DMS114 treated with DMSO at 0.1 percent for 48 hours (cell line): ENCODE measurements at regions not wholly inside any gene's neighbourhood (a gene's known extent, or its start where the extent isn't known, plus 50 kb on each side); places are given as distances from the start of the nearest gene placed in this dataset.

Source experiments
- DNase-seq: peaks from one replicate; lab custom pipeline; 2025; ENCODE audit not compliant: unreplicated experiment; lab: John Stamatoyannopoulos, UW

GRCh38 chr12:65622056-65622455, 202.2 kb upstream of the HMGA2 start:
- DNase-seq, result no peak

GRCh38 chr12:65623507-65623906, 200.8 kb upstream of the HMGA2 start:
- DNase-seq, result no peak

- no peak for DNase-seq
These were observed 199.7 kb upstream of the HMGA2 start for GRCh38 chr12:65624554-65625086.

DNA sequence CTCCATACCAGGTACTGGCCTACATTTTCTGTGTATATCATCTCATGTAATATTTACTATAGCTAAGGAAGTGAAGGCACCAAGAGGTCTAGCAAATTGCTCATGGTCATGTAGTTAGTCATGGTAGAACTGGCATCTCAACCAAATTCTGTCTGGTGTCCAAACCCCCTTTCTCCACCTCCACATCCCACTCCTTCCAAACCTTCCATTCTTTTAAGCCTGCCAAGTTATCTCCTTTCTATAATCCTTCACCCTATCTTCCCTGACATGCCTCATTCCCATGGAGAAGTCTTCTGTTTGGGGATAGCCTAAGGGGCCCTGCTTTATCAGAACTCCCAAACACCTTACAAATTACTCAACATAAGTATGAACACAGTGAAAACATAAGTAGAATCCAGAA, 196.2 kb upstream of the HMGA2 start:
- DNase-seq, result no peak

DNA sequence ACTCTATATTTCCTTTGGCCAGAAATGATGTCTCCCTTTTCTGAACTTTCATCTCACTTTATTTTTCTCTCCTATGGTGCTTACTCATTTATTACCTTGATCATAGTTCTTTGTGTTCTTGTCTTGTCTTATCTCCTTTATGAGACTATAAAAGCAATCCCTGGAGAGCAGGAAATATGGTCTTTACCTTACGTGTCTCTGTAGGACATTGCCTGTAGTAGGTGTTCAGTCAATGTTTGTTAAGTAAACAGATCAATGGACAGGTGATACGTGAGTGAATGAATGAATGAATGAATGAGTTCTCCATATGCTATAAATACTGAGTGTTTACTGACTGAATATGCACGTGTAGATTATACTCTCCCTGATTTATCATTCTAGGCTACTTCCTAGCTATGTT, 193.7 kb upstream of the HMGA2 start:
- no peak for DNase-seq

GRCh38 chr12:65631621-65632111, 192.6 kb upstream of the HMGA2 start:
- no peak for DNase-seq

DNA sequence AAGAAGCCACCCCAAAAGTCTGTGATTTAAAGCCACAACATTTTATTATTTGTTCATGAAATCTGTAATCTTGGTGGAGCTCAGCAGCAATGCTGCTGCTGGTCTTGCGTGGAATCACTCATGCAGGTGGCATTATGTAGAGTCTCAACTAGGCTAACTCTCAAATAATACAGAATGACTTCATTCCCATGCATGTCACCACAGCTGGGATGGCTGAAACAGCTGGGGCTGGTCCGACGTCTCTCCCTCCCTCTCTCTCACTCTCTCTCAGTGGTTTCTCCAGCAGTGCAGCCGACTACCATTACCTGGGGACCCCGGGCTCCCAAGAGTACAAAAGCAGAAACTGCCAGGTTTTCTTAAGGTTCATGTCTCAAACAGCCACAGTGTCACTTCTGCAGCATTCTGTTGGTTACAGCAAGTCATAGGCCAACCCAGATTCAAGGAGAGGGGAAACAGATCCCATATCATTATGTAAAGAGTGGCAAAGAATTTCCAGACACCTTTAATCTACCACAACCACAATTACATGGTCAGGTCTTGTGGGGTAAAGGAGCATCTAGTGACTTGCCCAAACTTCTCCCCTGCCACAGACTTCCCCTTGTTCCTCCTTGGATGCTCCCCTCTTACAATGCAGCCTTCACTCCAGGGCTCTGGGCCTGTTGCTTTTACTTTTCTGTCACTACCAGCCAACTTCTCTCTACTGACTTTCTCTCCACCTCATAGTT, 192.0 kb upstream of the HMGA2 start:
- no peak for DNase-seq

DNA sequence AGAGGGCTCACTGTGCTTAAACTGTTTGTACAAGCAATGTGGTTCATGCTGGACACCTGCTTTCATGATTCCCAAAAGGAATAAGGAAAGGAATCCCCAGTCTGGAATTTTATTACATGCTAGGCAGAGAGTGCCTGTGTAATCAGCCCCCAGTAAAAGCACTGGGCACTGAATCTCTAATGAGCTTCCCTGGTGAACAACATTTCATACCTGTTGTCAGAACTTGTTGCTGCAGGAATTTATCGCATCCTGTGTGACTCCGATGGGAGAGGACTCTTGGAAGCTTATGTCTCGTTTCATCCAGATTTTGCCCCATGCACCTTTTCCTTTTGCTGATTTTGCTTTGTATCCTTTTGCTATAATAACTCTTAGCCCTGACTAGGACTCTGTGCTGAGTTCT, 190.2 kb upstream of the HMGA2 start:
- no peak for DNase-seq

DNA sequence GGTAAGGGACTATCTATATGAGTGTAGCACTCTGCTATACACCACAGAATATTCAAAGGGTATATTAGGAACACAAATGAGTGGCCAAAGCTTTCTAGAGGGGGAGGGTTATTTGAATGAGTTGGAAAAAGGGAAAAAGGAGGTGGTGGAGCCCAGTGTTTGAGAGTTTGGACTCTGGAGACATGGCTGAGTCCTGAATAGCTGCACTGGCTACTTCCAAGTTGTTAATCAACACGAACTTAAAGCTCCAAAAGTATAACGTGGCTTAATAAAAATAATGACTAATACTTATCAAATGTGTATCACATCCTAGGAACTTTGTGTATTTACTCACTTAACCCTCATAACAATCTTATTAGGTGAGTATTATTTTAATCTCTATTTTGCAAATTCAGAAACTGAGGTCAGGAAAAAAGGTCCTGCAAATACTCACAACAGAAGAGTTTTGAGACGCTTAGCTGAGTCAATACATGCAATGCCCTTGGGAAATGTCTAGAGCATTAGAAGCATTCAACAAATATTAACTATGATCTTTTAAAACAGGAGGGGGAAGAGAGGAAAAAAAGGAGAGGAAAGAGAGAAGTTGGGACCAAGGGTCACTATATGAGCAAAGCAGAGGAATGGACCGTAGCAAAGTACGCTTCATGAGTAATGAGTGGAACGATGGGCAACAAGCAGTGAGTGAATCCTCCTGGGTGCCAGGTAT, 189.5 kb upstream of the HMGA2 start:
- no peak for DNase-seq

DNA sequence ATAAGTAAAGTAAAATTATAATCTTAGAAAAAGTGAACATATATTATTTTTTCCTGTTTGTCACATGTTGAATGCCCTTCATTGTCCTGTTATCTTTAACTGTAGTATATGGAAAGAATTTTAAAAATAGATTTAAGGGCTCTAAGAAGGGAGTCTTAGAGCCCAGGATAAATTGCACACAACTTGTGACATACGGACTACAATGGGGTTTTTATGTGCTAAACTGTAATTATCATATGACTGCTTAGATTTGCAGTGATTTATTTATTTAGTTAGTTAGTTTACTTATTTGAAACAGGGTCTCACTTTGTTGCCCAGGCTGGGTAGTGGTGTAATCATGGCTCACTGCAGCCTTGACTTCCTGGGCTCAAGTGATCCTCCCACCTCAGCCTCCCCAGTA, 187.8 kb upstream of the HMGA2 start:
- DNase-seq, result no peak

DNA sequence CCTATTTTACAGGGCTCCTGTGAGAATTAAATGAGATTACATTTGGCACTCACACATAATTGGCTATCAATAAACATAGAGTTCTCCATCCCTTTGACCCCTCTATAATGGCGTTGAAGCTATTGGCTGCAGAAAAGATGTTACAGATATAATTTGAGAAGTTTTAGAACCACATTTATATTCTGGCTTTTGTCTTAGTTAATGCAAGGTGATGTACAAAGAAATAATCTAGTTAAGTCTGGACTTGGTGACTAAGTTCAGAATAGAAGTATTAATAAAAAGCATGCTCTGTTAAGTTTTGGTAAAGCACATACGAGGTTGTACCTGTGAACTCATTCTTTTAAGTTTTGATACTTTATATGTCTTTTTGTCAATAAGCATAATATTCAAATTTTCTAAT, 187.1 kb upstream of the HMGA2 start:
- DNase-seq, result no peak

DNA sequence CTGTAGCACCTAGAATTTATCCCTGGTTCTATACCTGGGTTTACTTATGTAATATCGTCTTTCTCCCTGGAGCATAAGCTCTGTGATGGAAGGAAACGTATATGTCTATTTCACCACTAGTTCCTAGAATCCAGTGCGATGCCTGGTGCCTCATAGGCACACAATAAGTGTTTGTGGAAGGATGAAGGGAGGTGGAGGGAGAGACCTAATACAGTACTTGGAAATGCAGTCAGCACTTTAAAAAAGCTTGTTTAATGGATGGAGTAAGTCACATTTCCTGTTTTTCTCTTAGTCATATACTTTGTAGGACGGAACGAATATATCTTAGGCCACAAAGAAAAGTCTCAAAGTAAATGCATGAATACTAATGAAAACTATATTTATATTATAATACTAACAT, 186.5 kb upstream of the HMGA2 start:
- no peak for DNase-seq

GRCh38 chr12:65638324-65638723, 186.0 kb upstream of the HMGA2 start:
- DNase-seq, result no peak

DNA sequence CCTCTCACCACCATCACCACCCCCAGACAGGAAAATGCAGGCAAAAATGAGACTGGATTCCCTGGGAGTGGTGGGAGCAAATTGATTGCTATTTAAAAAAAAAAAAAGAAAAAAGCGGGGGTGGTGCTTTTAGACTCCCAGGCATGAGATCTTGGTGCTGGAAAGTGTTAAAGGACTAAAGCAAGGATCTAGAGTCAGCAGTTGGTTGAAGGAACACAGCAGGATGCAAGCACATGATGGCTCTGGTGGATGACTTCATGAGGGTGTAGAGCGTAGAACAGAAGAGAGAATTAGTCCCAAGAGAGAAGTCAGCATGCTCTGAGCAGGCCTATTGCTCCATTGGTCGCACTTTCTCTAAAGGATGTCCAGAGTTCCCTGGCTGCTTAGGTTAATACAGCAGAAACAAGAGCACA, 183.8 kb upstream of the HMGA2 start:
- no peak for DNase-seq

DNA sequence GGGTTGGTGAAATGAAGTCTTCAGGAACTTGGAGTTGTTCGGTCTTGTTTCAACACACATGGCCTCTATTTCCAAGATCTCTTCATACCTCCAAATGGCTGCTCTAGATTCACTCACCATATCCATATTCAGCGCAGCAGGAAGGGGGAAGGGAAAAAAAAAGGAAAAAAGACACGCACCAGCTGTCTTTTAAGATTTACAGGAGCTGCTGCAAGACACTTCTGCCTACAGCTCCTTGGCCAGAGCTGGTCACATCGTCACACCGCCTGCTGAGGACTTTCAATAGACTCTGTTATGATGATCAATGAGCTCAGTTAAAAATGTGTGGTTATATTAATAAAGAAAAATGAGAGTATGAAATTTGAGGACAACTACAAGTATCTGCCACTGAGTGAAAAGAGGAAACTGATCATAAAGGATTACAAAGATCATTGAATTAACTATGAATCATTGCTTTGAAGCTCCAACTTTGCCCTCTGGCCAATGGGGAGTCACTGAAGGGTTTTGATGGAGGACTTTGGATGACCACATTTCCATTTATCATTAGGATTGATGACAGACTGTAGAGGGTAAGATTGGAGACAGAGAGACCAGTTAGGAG, 182.1 kb upstream of the HMGA2 start:
- DNase-seq, result peak; percentile 44

DNA sequence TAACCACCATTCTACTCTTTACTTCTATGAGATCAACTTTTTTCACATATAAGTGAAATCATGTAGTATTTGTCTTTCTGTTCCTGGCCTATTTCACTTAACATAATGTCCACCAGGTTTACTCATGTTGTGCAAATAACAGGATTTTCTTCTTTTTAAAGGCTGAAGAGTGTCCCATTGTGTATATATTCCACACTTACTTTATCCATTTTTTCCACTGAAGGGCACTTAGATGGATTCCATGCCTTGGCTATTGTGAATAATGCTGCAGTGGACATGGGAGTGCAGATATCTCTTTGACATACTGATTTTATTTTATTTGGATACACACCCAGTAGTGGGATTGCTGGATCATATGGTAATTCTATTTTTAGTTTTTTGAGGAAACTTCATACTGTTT, 181.1 kb upstream of the HMGA2 start:
- DNase-seq, result no peak

GRCh38 chr12:65643595-65644386, 180.5 kb upstream of the HMGA2 start:
- no peak for DNase-seq

- peak; percentile 71 for DNase-seq
These were observed 178.1 kb upstream of the HMGA2 start for GRCh38 chr12:65646127-65646643.

- no peak for DNase-seq
These were observed 177.2 kb upstream of the HMGA2 start for GRCh38 chr12:65647074-65647473.

GRCh38 chr12:65648461-65648860, 175.8 kb upstream of the HMGA2 start:
- DNase-seq, result no peak

- DNase-seq, result no peak
These were observed 175.2 kb upstream of the HMGA2 start for GRCh38 chr12:65649126-65649525.
